Ishikawa (cell line): ENCODE measurements at regions not wholly inside any gene's neighbourhood (a gene's known extent, or its start where the extent isn't known, plus 50 kb on each side); places are given as distances from the start of the nearest gene placed in this dataset.

Experiments used
- CREB1 ChIP-seq: IDR thresholded peaks from 2 replicates; pipeline ENCODE4 v1.6.1; 2012; ENCODE audit warnings: low read depth
- FOXM1 ChIP-seq: IDR thresholded peaks from 2 replicates; pipeline ENCODE4 v1.6.1; 2012; ENCODE audit warnings: low read depth, borderline replicate concordance
- RAD21 ChIP-seq: IDR thresholded peaks from 2 replicates; pipeline ENCODE4 v1.6.1; 2012; ENCODE audit warnings: low read depth
- TF ChIP-seq, protein P1 (sequence below): IDR thresholded peaks from 2 replicates; pipeline ENCODE4 v1.6.1; 2012
- TF ChIP-seq, protein P2 (sequence below): IDR thresholded peaks from 2 replicates; pipeline ENCODE4 v1.6.1; 2012
- TF ChIP-seq, protein P3 (sequence below): IDR thresholded peaks from 2 replicates; pipeline ENCODE4 v1.6.1; 2012; ENCODE audit warnings: low read depth, mild to moderate bottlenecking

DNA sequence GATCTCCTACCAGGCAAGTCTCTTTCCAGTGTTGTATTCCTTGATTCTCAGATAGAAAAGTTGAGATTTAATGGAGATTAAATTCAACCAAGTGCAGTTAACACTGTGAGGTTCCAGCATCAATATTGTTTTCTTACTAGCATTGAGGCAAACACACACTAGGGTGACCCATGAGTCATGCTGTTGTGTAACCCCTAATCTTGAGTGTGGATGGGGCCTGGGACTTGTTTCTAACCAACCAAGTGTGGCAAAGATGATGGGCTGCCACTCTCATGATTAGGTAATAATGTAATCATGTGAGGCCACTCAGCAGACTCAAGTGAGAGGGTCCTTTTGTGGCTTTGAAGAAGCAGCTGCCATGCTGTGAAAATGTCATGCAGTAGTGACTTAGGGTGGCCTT is 394.2 kb downstream of the IRX2 start:
- TF ChIP-seq, protein P1, sequence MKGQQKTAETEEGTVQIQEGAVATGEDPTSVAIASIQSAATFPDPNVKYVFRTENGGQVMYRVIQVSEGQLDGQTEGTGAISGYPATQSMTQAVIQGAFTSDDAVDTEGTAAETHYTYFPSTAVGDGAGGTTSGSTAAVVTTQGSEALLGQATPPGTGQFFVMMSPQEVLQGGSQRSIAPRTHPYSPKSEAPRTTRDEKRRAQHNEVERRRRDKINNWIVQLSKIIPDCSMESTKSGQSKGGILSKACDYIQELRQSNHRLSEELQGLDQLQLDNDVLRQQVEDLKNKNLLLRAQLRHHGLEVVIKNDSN = no peak
- TF ChIP-seq, protein P2, sequence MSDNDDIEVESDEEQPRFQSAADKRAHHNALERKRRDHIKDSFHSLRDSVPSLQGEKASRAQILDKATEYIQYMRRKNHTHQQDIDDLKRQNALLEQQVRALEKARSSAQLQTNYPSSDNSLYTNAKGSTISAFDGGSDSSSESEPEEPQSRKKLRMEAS = no peak
- TF ChIP-seq CREB1 = no peak
- TF ChIP-seq FOXM1 = no peak
- TF ChIP-seq, protein P3, sequence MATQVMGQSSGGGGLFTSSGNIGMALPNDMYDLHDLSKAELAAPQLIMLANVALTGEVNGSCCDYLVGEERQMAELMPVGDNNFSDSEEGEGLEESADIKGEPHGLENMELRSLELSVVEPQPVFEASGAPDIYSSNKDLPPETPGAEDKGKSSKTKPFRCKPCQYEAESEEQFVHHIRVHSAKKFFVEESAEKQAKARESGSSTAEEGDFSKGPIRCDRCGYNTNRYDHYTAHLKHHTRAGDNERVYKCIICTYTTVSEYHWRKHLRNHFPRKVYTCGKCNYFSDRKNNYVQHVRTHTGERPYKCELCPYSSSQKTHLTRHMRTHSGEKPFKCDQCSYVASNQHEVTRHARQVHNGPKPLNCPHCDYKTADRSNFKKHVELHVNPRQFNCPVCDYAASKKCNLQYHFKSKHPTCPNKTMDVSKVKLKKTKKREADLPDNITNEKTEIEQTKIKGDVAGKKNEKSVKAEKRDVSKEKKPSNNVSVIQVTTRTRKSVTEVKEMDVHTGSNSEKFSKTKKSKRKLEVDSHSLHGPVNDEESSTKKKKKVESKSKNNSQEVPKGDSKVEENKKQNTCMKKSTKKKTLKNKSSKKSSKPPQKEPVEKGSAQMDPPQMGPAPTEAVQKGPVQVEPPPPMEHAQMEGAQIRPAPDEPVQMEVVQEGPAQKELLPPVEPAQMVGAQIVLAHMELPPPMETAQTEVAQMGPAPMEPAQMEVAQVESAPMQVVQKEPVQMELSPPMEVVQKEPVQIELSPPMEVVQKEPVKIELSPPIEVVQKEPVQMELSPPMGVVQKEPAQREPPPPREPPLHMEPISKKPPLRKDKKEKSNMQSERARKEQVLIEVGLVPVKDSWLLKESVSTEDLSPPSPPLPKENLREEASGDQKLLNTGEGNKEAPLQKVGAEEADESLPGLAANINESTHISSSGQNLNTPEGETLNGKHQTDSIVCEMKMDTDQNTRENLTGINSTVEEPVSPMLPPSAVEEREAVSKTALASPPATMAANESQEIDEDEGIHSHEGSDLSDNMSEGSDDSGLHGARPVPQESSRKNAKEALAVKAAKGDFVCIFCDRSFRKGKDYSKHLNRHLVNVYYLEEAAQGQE = no peak
- TF ChIP-seq RAD21 = no peak
